Endothelial cell of umbilical vein (primary cell): ENCODE measurements at regions not wholly inside any gene's neighbourhood (a gene's known extent, or its start where the extent isn't known, plus 50 kb on each side); places are given as distances from the start of the nearest gene placed in this dataset.

Experiments used
- BruUV-seq: library from RNA; stranded (reverse); fragments of 400-500 nt; replicated peaks from 2 replicates; lab custom pipeline; 2021; lab: Mats Ljungman, UMichigan
- CTCF ChIA-PET: fragments of 300-600, 350-600 bp; sonication (Branson Sonifier 250); formaldehyde crosslinking; loops from one replicate; lab custom pipeline; 2021; ENCODE audit warnings: antibody characterized with exemption, inconsistent platforms; lab: Charles Lee
- POLR2A ChIA-PET: fragments of 300-600, 350-600 bp; sonication (Branson Sonifier 250); formaldehyde crosslinking; loops from one replicate; lab custom pipeline; 2021; ENCODE audit warnings: antibody characterized with exemption, inconsistent platforms; lab: Charles Lee
- DNase-seq: peaks from one replicate; pipeline ENCODE4 v3.0.0-alpha.2; 2011; ENCODE audit warnings: low read depth, low spot score
- FAIRE-seq: peaks from 2 replicates; lab custom pipeline; 2011; peaks lifted over from hg19 to GRCh38; lab: Jason Lieb, UNC
- H2AFZ ChIP-seq: 2 replicates; pipeline ENCODE4 v1.6.0; 2012; ENCODE audit warnings: low read depth, low read length, control low read depth, inconsistent platforms
- H3K27ac ChIP-seq: 2 replicates; pipeline ENCODE4 v1.5.1; 2011; ENCODE audit warnings: low read depth, mild to moderate bottlenecking, control low read depth, low read length, moderate library complexity; ENCODE audit not compliant: insufficient read depth
- H3K27me3 ChIP-seq, 2 experiments: 2 replicates each; pipeline versions ENCODE4 v1.6.0 to v1.6.1; 2011; ENCODE audit warnings: low read length in 2 of 2, mixed read lengths in 1 of 2; ENCODE audit not compliant: control insufficient read depth in 2 of 2, insufficient read depth in 2 of 2
- H3K36me3 ChIP-seq, 2 experiments: 2 replicates in 1 of 2; 3 replicates in 1 of 2; pipeline ENCODE4 v1.5.1; 2011; ENCODE audit warnings: low read length in 2 of 2, mild to moderate bottlenecking in 1 of 2, moderate library complexity in 1 of 2; ENCODE audit not compliant: control insufficient read depth in 2 of 2, insufficient read depth in 2 of 2; ENCODE audit errors: extremely low read depth in 1 of 2
- H3K4me1 ChIP-seq: 3 replicates; pipeline ENCODE4 v1.5.1; 2011; ENCODE audit warnings: mild to moderate bottlenecking, low read length; ENCODE audit not compliant: control insufficient read depth, insufficient read depth; ENCODE audit errors: extremely low read depth
- H3K4me2 ChIP-seq: 2 replicates; pipeline ENCODE4 v1.6.1; 2011; ENCODE audit warnings: low read length, control low read depth, mixed read lengths; ENCODE audit not compliant: insufficient read depth
- H3K4me3 ChIP-seq, 3 experiments: fragments of 200-600 bp in 1 of 3; sonication (generic), shearing (Covaris generic) in 1 of 3; replicated peaks in 1 of 3; 2 replicates each; pipeline ENCODE4 v1.5.1; 2011 to 2016; ENCODE audit warnings: control low read depth in 3 of 3, low read length in 3 of 3, mild to moderate bottlenecking in 2 of 3, inconsistent platforms in 1 of 3, low read depth in 1 of 3, moderate library complexity in 1 of 3; ENCODE audit not compliant: insufficient read depth in 1 of 3
- H3K79me2 ChIP-seq: 2 replicates; pipeline ENCODE4 v1.6.0; 2012; ENCODE audit warnings: low read length, inconsistent platforms; ENCODE audit not compliant: control insufficient read depth, insufficient read depth
- H3K9ac ChIP-seq: replicated peaks from 2 replicates; pipeline ENCODE3; 2011; ENCODE audit warnings: low read length, control low read depth; ENCODE audit not compliant: insufficient read depth; ENCODE audit errors: extremely low read depth
- H3K9me1 ChIP-seq: replicated peaks from 3 replicates; pipeline ENCODE4 v1.6.0; 2011; ENCODE audit warnings: mild to moderate bottlenecking, low read length; ENCODE audit not compliant: control insufficient read depth, insufficient read depth; ENCODE audit errors: extremely low read depth
- H3K9me3 ChIP-seq: replicated peaks from 2 replicates; pipeline ENCODE4 v1.5.1; 2012; ENCODE audit warnings: low read length, inconsistent platforms; ENCODE audit not compliant: control insufficient read depth, insufficient read depth
- H4K20me1 ChIP-seq: replicated peaks from 2 replicates; pipeline ENCODE3; 2011; ENCODE audit warnings: mild to moderate bottlenecking, low read length; ENCODE audit not compliant: control insufficient read depth, insufficient read depth; ENCODE audit errors: extremely low read depth
- CTCF ChIP-seq, 2 donors: IDR thresholded peaks; 1 replicate in 1 of 2; 2 replicates in 1 of 2; pipeline ENCODE4 v1.5.1; 2011; ENCODE audit warnings: low read length in 2 of 2, mild to moderate bottlenecking in 2 of 2, moderate library complexity in 2 of 2, control low read depth in 1 of 2, inconsistent platforms in 1 of 2, low read depth in 1 of 2; ENCODE audit not compliant: insufficient read depth in 1 of 2; ENCODE audit errors: extremely low read depth in 1 of 2
- EZH2 ChIP-seq: IDR thresholded peaks from 2 replicates; pipeline ENCODE4 v1.6.1; 2012; ENCODE audit warnings: borderline replicate concordance, low read depth, mild to moderate bottlenecking, moderate library complexity, low read length, inconsistent platforms; ENCODE audit not compliant: severe bottlenecking
- FOS ChIP-seq: IDR thresholded peaks from 2 replicates; pipeline ENCODE4 v1.6.1; 2011; ENCODE audit warnings: mild to moderate bottlenecking, low read length, moderate library complexity, borderline replicate concordance; ENCODE audit not compliant: insufficient read depth
- GATA2 ChIP-seq: IDR thresholded peaks from 2 replicates; pipeline ENCODE4 v1.7.0; 2011; ENCODE audit warnings: low read depth, mild to moderate bottlenecking, moderate library complexity, mixed read lengths, low read length; ENCODE audit not compliant: insufficient read length, insufficient read depth
- JUN ChIP-seq: IDR thresholded peaks from 2 replicates; pipeline ENCODE4 v1.6.1; 2011; ENCODE audit warnings: borderline replicate concordance, low read depth; ENCODE audit not compliant: insufficient read length, insufficient read depth
- MAX ChIP-seq: IDR thresholded peaks from 2 replicates; pipeline ENCODE4 v1.6.1; 2011; ENCODE audit not compliant: insufficient read depth, insufficient read length
- MYC ChIP-seq: IDR thresholded peaks from one replicate; pipeline ENCODE4 v1.6.1; 2011; ENCODE audit warnings: mild to moderate bottlenecking, low read depth, low read length
- POLR2A ChIP-seq: IDR thresholded peaks from 2 replicates; pipeline ENCODE4 v1.6.1; 2012; ENCODE audit warnings: low read depth, mild to moderate bottlenecking, control low read depth, low read length
- dilution Hi-C: fragments of 300-500 bp; cut with MboI; formaldehyde crosslinking; loops from one replicate; pipeline ENCODE4 v1.15.0; 2019; ENCODE audit warnings: low sequenced_read_pairs; ENCODE audit not compliant: extremely low pct_ligation_motif_present
- intact Hi-C: fragments of 100-400 bp; cut with micrococcal nuclease; formaldehyde crosslinking; loops from one replicate; pipeline ENCODE4 v1.10.0; 2022

GRCh38 chr1:57866998-57867397 is 443.1 kb upstream of the DAB1 start:
- ChIA-PET POLR2A (no interaction called here), CTCF (no interaction called here)
- BruUV-seq = no TSS peak
- no peaks in the 10 kb centered on the region for H3K36me3 ChIP-seq
- H3K4me1 ChIP-seq = no peaks in the 10 kb centered on the region
- no peak overlapping the region for H3K27ac ChIP-seq
- TF ChIP-seq FOS (no peak), JUN (no peak), MAX (no peak), EZH2 (no peak)
- intact Hi-C loops (no loop called here), dilution Hi-C loops (no loop called here)
- H3K4me2 ChIP-seq = no peak overlapping the region
- no peaks in the 10 kb centered on the region for H3K27me3 ChIP-seq
- DNase-seq (no peak), FAIRE-seq (no peak)
- H3K79me2 ChIP-seq = no peaks in the 10 kb centered on the region
- no peak overlapping the region for H2AFZ ChIP-seq
- H3K9me1 ChIP-seq = no peaks in the 10 kb centered on the region
- no peaks in the 10 kb centered on the region for H3K9me3 ChIP-seq
- no peaks in the 10 kb centered on the region for H4K20me1 ChIP-seq
- no peak overlapping the region for H3K4me3 ChIP-seq
- no peak overlapping the region for H3K9ac ChIP-seq

- CTCF ChIA-PET = no interaction called here
- Histone ChIP-seq H3K27me3 (no peaks in the 10 kb centered on the region), H3K9ac (no peak overlapping the region), H3K27ac (no peak overlapping the region), H3K9me3 (no peaks in the 10 kb centered on the region), H3K79me2 (no peaks in the 10 kb centered on the region), H4K20me1 (no peaks in the 10 kb centered on the region), H3K36me3 (no peaks in the 10 kb centered on the region), H2AFZ (no peak overlapping the region), H3K4me2 (no peak overlapping the region), H3K9me1 (no peaks in the 10 kb centered on the region), H3K4me1 (no peaks in the 10 kb centered on the region), H3K4me3 (no peak overlapping the region)
- DNase-seq (no peak), FAIRE-seq (no peak)
- dilution Hi-C loops (no loop called here), intact Hi-C loops (no loop called here)
- TF ChIP-seq CTCF (IDR thresholded peaks at IDR 0.05; ENCODE audit: extremely low read depth in 1 of 2, insufficient read depth in 1 of 2, low read depth in 1 of 2, low read length in 2 of 2) = no peak
- TF ChIP-seq JUN = no peak
- no peak for TF ChIP-seq GATA2
- no peak for TF ChIP-seq EZH2
- no peak for TF ChIP-seq POLR2A
- TF ChIP-seq MYC = no peak
- BruUV-seq = no TSS peak
- POLR2A ChIA-PET = no interaction called here
These were observed 437.2 kb upstream of the DAB1 start for GRCh38 chr1:57860931-57861565.
